ENCODE measurements at regions not wholly inside any gene's neighbourhood (a gene's known extent, or its start where the extent isn't known, plus 50 kb on each side); places are given as distances from the start of the nearest gene placed in this dataset.
A peak's percentile ranks its signal among the peaks of the same experiment; 100 is the strongest.

DNA sequence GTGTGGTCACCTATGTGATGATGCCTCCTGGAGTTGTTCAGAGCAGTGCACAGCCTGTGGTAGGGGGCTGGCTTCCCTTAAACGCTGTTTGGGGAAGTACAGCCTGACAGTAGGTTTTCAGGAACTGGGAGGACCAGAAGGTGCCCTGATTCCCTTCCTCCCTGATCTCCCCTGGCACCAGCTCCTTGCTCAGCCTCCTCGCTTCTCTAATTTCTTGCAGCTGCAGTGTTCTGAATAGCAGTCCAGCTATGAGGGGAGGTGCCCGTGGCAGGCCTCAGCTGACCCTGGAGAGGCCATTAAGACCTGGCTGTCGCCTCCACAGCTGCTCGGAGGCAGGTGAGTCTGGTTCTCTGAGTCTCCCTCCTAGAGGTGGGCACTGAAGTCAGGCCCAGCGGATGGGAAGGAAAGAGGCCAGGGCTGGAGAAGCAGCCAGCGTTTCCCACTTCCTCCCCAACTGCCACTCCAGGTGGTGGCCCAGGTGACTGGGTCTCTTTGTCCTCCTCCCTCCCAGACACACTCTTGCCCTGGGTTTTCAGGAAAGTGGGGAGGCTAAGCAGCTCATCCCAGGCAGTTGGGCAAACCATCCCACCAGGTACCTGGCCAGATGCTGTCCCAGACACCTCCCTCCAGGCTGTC lies 52.0 kb upstream of the RPL11 start:
- DNase-seq, result no peak

DNA sequence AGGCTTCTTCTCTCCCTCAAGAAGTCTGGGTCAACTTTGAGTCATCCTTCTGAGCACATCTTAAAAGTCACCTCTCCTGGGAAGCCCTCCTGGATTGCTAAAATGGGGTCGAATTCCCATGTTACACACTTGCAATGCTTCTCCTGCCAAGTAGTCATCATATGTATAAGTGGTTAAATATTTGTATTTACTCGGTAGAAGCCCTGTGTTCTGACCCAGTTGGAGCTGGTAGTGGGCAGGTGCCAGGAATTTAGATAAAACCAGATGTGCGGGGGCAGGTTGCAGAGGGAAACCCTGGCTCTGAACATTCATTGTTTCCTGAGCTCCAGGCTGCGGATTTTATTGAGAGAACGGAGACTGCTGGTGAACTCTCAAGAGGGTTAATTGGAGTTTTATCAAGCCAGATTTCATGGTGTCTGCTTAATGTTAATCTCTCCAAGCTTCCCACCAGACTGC lies 52.8 kb upstream of the RPL11 start:
- DNase-seq, result peak; percentile 37

DNA sequence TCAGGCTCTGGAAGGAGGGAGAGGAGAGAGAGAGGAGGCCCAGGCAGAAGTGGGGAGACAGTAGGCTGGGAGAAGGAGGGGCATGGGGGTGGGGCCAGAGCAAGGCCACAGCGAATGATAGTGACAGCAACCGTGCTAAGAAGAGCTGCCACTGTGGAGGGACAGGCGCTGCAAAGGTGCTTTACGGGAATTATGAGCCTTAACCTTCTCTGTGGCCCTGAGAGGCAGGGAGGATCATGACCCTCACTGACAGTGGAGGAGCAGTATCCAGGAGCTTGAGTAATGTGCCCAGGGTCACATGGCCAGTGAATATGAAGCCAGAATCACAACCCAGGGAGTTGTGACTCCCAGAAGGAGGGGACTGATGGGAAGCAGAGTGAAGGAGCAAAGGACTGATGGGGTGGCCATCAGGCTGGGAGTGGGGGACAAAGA lies 53.4 kb upstream of the RPL11 start:
- DNase-seq, result no peak

DNA sequence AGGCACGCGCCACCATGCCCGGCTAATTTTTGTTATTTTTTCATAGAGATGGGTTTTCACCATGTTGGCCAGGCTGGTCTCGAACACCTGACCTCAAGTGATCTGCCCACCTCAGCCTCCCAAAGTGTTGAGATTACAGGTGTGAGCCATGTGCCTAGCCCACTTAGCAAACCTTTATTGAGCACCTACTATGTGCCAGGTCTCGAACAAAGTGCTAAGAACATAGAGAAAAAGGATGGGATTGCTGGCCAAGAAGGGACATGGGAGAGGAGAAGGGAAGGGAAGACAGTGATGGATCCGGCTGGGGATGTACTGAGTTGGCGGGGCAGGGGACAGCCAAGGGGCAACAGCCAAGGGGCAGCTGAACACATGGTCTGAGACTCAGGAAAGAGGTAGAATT lies 55.6 kb upstream of the RPL11 start:
- DNase-seq, result peak; percentile 4

DNA sequence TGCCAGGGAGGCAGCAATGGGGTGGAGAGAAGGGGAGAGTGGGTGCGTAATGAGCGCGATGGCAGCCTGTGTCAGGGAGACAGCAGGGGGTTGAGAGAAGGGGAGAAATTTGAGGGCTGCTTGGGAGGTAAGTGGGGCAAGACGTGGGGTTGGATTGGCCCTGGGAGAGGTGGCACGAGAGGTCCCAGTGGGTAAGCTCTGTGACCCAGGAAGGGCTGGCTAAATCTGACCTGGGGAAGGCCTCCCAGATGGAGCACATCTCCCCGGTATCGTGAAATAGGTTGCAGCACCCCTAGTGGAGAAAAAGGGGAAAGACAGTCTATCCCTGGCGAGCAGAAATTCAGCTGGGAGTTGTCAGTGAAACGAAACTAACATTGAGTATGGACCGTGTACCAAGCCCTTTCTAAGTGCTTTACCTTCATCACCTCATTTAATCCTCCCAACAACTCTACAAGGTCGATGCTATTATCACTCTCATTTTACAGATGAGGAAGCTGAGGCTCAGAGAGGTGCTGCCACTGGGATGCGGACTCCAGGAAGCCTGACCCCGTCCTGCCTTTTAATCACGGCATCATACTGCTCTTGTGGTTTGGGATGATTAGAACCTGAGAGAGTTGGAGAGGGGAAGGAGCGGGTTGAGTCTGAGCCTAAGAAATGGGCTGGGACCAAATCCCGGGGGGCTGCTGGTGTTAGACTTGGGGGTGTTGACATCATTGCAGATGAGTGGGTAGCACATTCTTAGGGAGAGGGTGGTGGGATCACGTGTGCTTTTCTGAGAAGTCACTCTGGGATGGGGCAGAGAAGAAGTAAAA lies 56.6 kb upstream of the RPL11 start:
- DNase-seq, result peak; percentile 50

DNA sequence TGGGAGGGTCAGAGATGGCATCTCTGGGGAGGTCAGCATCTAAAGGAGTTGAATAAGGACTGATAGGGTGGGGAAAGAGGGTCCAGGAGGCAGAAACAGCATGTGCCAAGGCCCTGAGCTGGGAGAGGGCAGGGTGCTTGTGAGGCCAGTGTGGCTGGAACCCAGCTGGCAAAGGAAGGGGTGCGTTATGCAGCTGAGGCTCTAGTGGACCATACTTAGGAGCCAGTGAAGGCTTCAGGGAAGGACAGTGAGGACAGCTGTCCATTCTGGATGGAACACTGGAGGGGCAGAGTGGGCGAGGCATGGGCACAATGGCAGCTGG lies 57.1 kb upstream of the RPL11 start:
- no peak for DNase-seq

DNA sequence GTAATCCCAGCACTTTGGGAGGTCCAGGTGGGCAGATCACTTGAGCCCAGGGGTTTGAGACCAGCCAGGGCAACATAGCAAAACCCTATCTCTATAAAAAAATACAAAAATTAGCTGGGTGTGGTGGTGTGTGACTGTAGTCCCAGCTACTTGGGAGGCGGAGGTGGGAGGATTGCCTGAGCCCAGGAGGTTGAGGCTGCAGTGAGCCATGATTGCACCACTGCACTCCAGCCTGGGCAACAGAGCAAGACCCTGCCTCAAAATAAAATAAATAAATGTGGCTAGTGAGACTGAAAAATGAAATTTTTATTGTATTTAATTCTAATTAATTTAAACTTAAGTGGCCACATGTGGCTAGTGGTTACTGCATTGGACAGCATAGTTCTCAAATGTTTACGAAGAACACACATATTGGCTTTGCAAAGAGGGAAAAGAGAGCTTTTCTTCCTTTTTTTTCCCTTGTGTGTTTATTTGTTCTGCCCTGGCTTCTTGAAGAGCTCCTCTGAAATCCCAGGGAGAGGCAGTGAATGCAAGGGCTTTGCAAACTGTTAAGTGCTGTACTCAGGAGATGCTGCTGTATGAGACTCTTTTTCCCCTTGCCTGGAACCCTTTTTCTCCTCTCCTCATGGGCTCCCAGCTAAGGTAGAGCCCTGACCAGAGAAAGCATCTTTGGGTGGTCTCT lies 59.0 kb upstream of the RPL11 start:
- no peak for DNase-seq

DNA sequence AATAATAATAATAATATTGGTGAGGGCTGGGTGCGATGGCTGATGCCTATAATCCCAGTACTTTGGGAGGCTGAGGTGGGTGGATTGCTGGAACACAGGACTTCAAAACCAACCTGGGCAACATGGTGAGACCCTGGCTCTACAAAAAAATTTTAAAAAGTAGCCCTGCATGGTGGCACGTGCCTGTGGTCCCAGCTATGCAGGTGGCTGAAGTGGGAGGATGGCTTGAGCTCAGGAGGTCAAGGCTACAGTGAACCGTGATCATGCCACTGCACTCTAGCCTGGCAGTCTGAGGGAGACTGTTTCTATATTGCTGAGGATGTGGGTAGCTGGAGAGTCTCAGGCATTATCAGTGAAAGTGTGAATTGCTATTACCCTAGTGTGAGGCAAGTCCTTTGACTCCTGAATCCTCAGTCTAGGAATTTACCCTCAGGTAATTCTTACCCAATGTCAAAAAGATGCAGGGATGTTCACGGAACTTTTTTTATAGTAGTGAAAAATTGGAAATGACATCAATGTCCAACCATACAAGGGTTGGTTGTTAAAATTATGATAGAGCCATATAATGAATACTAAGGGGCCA lies 61.8 kb upstream of the RPL11 start:
- no peak for DNase-seq

DNA sequence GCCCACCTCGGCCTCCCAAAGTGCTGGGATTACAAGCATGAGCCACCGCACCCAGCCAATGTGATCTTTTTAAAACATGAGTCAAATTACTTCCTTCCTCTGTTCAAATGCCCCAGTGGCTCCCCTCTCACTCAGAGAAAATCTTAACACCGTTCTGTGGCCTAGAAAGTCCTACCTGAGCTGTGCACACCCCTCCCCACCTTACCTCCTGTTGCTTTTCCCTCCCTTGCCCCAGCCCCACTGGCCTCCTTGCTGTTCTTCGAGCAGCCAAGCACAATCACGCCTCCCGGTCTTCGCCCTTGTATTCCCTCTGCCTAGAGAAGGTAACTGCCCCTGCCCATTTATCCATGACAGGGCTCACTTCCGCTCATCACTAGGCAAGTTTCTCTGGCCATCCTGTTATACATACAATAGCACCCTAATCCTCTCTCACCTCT lies 62.6 kb upstream of the RPL11 start:
- no peak for DNase-seq

DNA sequence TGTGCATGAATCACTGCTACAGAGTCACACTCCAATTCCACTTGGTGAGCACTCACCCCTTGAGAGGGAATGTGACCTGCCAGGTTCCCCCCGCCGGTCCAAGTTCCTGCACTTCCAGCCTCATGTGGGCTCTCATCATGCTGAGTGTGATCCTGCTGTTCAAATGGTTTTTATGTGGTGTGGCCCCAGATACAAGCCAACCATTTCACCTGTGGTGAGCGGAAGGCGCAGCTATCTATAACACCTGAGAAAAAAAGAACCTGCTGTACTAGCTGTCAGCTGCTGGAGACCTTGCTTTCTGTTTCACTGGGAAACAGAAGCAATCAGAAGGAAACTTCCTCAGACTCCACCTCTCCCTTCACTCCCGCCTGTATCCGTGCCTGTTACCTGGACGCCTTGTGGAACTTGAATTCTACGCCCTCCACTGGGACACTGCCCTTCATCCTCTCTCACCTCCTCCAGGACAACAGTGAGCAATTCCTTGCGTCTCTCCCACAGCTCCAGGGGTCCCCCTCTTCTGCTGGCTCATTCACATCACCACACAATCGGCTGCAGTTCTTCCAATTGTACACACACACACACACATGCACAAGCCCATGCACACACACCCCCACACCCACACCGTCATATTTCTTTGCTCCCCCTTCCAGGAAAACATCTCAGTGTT lies 64.4 kb upstream of the RPL11 start:
- DNase-seq, result no peak

DNA sequence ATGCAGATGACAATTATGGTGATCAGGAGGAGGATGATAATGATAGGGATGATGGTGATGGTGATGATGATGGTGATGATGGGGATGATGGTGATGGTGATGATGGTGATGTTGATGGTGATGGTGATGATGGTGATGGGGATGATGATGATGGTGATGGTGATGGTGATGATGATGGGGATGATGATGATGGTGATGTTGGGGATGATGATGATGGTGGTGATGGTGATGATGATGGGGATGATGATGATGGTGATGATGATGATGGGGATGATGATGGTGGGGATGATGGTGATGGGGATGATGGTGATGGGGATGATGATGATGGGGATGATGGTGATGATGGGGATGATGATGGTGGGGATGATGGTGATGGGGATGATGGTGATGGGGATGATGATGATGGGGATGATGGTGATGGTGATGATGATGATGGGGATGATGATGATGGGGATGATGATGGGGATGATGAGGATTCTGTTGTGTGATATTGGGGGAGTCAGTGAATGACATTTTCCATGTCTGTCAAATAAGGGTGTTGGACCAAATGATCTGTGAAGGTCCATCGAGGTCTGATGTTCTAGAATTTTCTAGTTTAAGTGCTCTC lies 65.6 kb upstream of the RPL11 start:
- no peak for DNase-seq

DNA sequence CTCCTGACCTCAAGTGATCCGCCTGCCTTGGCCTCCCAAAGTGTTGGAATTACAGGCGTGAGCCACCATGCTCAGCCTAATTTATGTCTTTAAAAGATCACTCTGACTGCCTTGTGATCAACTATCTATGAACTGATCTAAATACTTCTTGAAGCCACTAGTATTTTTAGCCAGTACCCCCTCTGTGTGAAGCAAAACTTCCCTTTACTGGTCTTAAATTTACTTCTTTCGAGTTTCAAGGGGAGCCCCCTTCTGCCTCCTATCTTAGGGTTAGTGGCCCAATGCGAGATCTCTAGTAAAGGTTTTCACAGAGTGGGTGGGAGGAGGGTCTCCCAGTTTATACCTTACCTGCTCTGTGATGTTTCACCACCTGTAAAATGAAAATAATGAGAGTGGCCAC lies 66.1 kb upstream of the RPL11 start:
- DNase-seq, result no peak

DNA sequence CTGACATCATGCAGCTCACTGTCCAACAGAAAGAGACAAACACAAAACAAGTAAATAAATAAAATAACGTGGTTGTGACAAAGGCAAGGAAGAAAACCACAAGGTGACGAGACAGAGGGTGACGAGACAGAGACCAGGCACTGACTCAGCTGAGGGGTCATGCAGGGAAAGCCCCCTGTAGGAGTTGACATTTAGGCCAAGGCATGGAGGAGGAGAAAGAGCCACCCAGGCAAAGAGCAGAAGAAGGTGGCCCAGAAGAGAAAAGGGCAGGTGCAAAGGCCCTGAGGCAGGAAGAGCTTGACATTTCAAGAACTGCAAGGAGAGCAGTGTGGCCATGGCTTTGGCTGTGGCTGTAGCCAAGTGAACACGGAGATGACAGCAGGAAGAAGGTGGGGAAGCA lies 65.1 kb upstream of the ID3 start:
- DNase-seq, result no peak

DNA sequence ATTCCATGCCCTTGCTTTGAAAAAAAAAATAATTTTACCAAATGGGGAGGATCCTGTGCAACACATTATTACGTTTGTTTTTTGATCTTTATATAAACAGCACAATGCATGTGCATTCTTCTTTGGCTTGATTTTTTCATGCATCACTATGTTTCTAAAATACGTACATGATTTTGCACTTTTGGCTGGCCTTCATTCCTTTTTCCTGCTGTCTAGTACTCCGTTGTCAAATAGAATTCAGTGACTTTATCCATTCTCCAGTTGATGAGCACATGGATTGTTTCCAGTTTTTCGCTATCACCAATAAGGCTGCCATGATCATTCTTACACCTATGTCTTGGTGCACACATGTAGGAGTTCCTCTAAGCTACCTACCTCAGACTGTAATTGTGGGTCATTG lies 63.0 kb upstream of the ID3 start:
- DNase-seq, result no peak

DNA sequence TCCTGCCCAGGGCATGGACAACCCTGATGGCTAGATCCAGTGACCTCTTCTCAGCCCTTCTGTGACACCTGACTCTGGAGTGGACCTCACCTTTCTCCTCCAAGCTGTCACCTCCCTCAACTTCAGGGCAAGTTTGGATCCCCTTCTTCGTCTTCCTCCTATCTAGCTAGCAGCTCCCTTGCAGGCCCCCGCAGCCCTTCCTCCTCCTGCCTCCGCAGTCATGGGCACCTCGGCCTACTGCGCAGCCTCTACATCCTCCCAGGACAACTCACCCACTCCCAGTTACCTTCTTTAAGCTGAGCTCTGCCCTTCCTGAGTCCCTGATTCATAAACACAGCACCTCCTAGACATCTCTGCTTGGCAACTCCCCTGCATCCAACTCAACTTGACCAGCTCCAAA lies 61.3 kb upstream of the ID3 start:
- no peak for DNase-seq

DNA sequence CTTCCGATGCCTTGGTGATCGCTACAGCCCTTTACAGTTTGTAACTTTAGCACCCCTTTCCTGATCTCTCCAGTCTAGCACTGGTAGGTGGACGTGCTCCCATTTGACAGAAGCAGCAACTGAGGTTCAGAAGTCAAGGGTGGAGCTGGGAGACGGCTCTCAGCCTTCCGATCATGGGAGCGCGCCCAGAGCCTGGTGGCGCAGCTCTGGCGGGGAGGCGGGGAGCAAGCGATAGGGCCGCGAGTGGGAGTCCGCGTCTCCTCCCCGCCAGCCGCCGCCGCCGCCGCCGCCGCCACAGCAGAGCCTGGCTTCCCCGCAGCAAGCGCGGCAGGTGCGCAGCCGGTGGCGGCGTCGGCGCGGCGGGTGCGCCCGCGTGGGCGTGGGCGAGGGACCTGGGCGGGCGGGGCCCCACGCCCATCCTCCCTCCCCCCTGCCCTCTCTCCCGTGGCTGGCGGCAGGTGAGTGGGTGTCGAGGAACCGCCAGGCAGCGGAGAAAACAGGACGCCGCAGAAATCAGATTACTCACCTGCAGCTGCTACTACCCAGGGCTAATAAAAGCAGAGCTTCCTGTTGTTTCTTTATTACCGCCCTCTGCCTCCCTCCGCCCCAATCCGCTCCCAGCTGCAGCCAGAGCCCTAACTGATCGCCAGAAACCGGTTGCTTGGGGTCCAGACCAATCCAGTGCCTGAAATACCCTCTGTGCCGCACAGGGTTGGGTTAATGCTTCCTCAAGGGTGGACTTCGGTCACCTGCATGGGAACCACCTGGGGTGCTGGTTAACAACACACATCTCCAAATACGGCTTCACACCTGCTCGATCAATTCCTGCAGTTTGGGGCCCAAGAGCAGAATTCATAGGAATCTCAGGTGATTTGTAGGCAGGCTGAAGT lies 60.2 kb upstream of the ID3 start:
- DNase-seq, result no peak

DNA sequence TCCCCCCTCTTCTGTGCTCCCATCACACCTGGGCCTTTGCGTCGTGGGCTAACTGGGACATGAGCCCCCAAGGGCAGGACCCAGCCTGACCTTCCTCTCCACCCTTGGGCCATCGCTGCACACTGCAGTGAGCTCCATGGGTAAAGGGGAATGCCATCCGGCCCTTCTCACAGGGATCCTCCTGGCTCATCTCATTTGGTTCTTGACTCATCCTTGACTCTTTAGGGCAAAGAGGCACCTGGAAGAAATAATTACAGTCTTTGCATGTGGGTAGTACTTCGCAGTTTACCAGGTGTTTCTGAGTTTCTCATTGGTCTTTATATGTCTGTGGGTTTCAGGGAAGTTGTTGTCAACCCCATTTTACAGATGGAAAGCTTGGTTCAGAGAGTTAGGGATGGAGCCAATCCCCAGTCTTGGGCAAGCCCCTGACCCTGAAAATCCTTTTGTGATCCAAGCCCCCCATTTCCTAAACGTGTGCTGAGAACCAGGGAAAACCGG lies 59.3 kb upstream of the ID3 start:
- no peak for DNase-seq

DNA sequence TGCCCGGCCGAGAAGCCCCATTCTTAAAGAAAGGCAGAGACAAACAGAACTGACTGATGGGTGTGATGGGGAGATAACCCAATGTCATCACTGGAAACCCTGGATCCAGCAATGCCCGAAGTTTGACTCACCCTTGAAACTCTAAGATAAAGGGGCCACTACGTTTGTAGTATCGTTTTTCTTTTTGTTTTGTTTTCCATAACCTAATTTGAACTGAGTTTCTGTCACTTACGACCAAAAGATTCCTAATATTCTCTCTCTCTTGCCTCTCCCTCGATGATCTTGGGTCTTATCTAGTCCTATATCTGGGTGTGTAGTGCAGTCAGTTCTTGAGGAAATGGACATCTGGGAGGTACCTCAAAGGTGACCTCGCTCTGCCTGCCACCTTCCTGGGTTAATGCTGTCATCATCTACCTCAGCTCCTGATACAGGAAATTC lies 57.8 kb upstream of the ID3 start:
- DNase-seq, result no peak

DNA sequence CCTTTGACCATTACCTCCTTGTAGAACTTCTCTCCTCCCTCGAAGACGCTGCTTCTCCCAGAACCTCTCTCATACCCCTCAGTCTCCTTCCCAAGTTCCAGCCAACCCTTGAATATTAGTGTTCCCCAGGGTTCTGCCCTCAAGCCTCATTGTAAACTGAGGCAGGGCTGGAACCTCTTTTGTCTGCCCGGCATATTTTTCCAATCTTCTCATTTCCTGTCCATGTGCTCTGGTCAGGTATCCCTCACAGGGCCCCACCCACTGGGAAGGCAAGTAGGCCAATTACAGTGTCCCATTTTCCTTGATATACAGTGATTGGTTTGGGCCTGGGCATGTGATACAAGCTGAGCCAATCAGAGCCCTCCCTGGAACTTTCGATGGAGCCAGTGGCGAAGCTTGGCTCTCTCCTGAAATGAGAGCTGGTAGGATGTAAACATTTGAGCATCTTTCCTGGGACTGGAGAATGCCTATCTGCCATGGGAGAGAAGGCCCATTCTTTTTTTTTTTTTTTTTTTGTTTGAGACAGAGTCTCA lies 57.1 kb upstream of the ID3 start:
- DNase-seq, result no peak

DNA sequence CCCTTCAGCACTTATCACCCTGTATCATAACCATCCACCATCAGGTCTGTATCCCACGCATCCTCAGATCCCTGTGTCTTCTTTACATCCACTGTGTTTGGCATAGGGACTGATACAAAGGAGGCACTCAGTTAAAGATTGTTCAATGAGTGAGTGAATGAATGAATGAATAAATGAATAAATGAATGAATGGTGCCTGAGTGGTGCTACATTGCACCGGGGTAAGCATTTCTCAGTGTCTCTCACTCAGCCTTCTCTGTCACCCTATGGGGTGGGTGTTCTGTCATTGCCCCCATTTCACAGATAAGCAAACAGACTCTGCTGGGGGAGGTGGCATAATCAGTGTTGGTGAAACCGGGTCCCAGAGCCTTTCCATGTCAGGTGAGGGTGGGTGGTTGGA lies 56.6 kb upstream of the ID3 start:
- no peak for DNase-seq

DNA sequence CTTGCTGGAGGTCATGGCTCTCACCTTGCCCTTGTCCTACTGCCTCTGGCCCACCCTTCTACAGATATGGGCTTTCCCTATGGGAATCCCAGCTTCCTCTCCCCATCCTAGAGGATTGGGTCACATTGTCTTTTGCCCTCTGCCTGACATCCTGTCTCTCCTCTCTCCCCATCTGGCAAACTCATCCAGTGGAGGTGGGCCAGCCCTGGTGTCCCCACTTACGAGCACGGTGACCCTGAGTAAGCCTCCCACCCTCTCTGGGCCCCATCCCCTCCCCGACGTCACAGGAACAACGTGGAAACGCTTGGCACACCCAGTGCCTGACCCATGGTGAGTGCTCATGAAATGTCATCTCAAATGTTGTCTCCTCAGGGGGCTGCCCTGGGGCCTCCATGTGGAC lies 56.1 kb upstream of the ID3 start:
- DNase-seq, result no peak

All from skin of body (tissue), 1 donor.